Esophagus (tissue), 2 donors: ENCODE measurements at regions not wholly inside any gene's neighbourhood (a gene's known extent, or its start where the extent isn't known, plus 50 kb on each side); places are given as distances from the start of the nearest gene placed in this dataset.
"Not testable (repeated sequence)": the region's sequence is repeated elsewhere in the genome, so short reads cannot be mapped to it uniquely, and the experiment has no call there.

ENCODE experiments used
- H3K27ac ChIP-seq, 2 donors: one replicate each; pipeline ENCODE4 v1.5.1; 2013; ENCODE audit warnings: low read depth in 2 of 2, mild to moderate bottlenecking in 2 of 2, inconsistent platforms in 1 of 2, low read length in 1 of 2, moderate library complexity in 1 of 2
- H3K27me3 ChIP-seq, 2 donors: one replicate each; pipeline ENCODE4 v1.6.1; 2013; ENCODE audit warnings: low read length in 2 of 2, control low read depth in 1 of 2, mild to moderate bottlenecking in 1 of 2; ENCODE audit not compliant: insufficient read depth in 2 of 2, control insufficient read depth in 1 of 2
- H3K36me3 ChIP-seq, 2 donors: one replicate each; pipeline ENCODE4 v1.6.1; 2013; ENCODE audit warnings: low read length in 1 of 2; ENCODE audit not compliant: control insufficient read depth in 2 of 2, insufficient read depth in 2 of 2
- H3K4me1 ChIP-seq, 2 donors: one replicate each; pipeline ENCODE4 v1.6.1; 2013; ENCODE audit warnings: low read length in 1 of 2; ENCODE audit not compliant: control insufficient read depth in 2 of 2, insufficient read depth in 2 of 2
- H3K4me3 ChIP-seq, 2 donors: one replicate each; pipeline ENCODE4 v1.5.1; 2013; ENCODE audit warnings: low read length in 2 of 2, mild to moderate bottlenecking in 2 of 2, low read depth in 1 of 2, moderate library complexity in 1 of 2
- H3K9me3 ChIP-seq, 2 donors: one replicate each; pipeline ENCODE4 v1.6.1; 2013; ENCODE audit warnings: mild to moderate bottlenecking in 2 of 2, low read depth in 1 of 2, low read length in 1 of 2, moderate library complexity in 1 of 2; ENCODE audit not compliant: control insufficient read depth in 2 of 2, insufficient read depth in 1 of 2
- WGBS, 2 donors: extraction: QIAGEN DNeasy Blood & Tissue Kit; methylation state at CpG; one replicate each; pipeline ENCODE4 v1.1.7; 2013; 5-methylcytosine and 5-hydroxymethylcytosine counted together
- donor health status: healthy with polysubstance abuse.
- donor health status: Bipolar disorder and iron deficiency.

DNA sequence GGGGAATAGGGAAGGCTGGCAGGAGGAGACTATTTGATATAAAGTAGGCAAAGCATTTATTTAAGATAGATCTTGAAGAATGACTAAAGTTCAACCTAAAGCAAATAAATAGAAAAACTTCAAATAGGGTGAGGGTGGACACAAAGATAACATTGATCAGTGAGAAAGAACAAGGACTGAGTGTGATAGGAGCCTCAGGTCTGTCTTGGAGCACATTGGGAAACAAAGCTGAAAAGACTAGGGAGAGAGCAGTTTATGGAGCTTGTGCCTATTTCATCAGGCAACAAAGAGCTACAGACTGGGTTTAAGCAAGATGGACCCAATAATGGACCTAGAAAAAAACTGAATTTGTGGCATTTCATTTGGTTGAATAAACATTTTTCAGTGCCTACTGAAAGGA, 425.6 kb downstream of the SMARCA1 start:
- Histone ChIP-seq H3K9me3 (no peaks in the 10 kb centered on the region), H3K36me3 (no peaks in the 10 kb centered on the region), H3K4me3 (no peak overlapping the region), H3K27me3 (no peaks in the 10 kb centered on the region), H3K27ac (no peak overlapping the region), H3K4me1 (no peaks in the 10 kb centered on the region)

GRCh38 chrX:129093706-129094105, 429.6 kb downstream of the SMARCA1 start:
- Histone ChIP-seq H3K27ac (no peak overlapping the region), H3K27me3 (no peaks in the 10 kb centered on the region), H3K4me1 (no peaks in the 10 kb centered on the region), H3K4me3 (no peak overlapping the region), H3K36me3 (no peaks in the 10 kb centered on the region), H3K9me3 (no peaks in the 10 kb centered on the region)
- WGBS, 2 donors, result 64 to 75% methylated on average over 2 of the region's 2 CpGs

DNA sequence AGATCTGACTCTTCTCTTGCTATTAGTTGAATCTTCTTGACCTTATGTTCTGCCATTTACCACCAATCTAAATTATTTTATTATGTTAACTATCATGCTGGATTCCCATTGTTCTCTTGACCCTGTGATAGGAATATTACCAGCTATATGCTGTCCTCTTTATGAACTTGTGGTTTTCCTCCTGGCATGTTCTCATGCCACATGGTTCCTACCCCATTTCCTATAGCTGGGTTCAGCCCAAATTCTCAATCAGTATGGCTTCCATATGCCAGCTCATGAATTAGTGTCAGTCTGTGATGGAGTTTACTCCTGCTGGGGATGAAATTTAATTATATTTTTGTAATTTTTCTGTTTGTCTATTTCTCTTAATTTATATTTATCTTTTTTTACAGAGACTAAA, 430.5 kb downstream of the SMARCA1 start:
- Histone ChIP-seq H3K9me3 (no peaks in the 10 kb centered on the region), H3K27ac (no peak overlapping the region), H3K27me3 (no peaks in the 10 kb centered on the region), H3K4me1 (no peaks in the 10 kb centered on the region), H3K4me3 (no peak overlapping the region), H3K36me3 (no peaks in the 10 kb centered on the region)

DNA sequence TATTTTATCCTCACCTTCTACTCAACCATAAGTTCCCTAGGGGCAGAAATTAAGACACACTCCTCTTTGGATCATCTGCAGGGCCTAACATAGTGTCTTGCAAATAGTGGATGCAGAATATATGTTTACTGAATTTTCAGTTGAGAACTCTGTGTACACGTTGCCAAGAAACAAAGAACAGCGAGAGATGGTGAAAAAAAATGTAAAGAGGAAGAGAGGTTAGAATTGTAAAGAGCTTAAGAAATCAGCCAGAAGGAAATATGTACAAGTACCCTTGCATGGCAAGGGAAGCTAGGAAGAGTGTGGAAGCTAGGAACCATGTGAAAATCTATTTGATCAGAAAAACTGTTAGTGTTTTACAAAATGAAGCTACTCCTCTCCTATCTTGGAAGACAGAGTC, 431.0 kb downstream of the SMARCA1 start:
- 39 to 40% methylated on average over 2 of the region's 2 CpGs for WGBS, 2 donors

DNA sequence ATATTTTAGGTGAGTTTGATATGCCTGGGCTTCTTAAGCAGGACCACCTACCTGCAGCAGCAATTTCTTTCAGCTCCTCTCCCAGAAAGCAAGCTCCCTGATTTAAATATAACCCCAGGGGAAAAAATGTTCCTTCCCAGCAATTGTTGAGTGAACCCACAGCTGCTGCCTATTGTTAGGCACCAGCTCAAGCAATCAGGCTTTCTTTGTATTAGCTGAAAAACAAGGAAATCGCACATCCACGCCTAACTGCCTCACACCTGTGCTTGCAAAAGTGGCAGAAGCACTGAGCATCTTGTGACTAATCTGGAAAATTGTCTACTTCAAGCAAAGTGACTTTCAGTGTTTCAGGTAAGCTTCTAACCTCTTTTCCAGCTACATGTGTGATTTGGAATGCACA, 432.2 kb downstream of the SMARCA1 start:
- no peak overlapping the region for H3K4me3 ChIP-seq

More for the DNA sequence above, 431.0 kb downstream of the SMARCA1 start:
- no peak overlapping the region for H3K4me3 ChIP-seq
- H3K27ac ChIP-seq, result no peak overlapping the region
- no peaks in the 10 kb centered on the region for H3K36me3 ChIP-seq
- H3K4me1 ChIP-seq, result no peaks in the 10 kb centered on the region
- H3K27me3 ChIP-seq, result no peaks in the 10 kb centered on the region
- no peaks in the 10 kb centered on the region for H3K9me3 ChIP-seq

GRCh38 chrX:129086802-129087201, 436.5 kb downstream of the SMARCA1 start:
- H3K27ac ChIP-seq, result no peak overlapping the region
- no peaks in the 10 kb centered on the region for H3K27me3 ChIP-seq
- H3K4me3 ChIP-seq, result no peak overlapping the region
- peaks cover 0 to 3% of the 10 kb centered on the region in 2 donors for H3K9me3 ChIP-seq
- H3K36me3 ChIP-seq, result no peaks in the 10 kb centered on the region
- no peaks in the 10 kb centered on the region for H3K4me1 ChIP-seq
- WGBS, 2 donors, result 90 to 91% methylated on average over 7 of the region's 7 CpGs

More for the DNA sequence above, 432.2 kb downstream of the SMARCA1 start:
- H3K9me3 ChIP-seq, result peaks cover 0 to 3% of the 10 kb centered on the region in 2 donors
- no peaks in the 10 kb centered on the region for H3K27me3 ChIP-seq
- no peaks in the 10 kb centered on the region for H3K36me3 ChIP-seq
- H3K27ac ChIP-seq, result no peak overlapping the region
- WGBS, 2 donors, result 5 to 36% methylated on average over 2 of the region's 2 CpGs
- no peaks in the 10 kb centered on the region for H3K4me1 ChIP-seq

DNA sequence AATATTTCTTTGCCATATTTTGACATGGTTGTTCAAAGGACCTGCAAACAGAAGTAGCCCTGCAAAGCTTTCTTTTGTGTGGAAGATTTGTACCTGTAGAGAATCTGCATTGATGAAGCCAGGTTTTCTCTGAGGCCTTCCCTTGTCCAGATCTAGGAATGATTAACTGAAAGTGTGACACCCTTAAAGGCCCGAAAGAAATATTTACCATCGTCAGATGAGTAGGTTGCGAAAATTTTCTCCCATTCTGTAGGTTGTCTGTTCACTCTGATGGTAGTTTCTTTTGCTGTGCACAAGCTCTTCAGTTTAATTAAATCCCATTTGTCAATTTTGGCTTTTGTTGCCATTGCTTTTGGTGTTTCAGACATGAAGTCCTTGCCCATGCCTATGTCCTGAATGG, 439.0 kb downstream of the SMARCA1 start:
- 91% methylated on average over 3 of the region's 3 CpGs for WGBS, 2 donors
- H3K36me3 ChIP-seq, H3K9me3 ChIP-seq, H3K27me3 ChIP-seq, H3K4me1 ChIP-seq, H3K27ac ChIP-seq, H3K4me3 ChIP-seq: not testable (repeated sequence)

- H3K36me3 ChIP-seq, result no peaks in the 10 kb centered on the region
- 31 to 39% methylated on average over 3 of the region's 3 CpGs for WGBS, 2 donors
- H3K4me1 ChIP-seq, result no peaks in the 10 kb centered on the region
These were observed 445.7 kb downstream of the SMARCA1 start for GRCh38 chrX:129077424-129078170.

GRCh38 chrX:129071390-129071789, 451.9 kb downstream of the SMARCA1 start:
- Histone ChIP-seq H3K27ac (no peak overlapping the region), H3K4me1 (no peaks in the 10 kb centered on the region), H3K27me3 (no peaks in the 10 kb centered on the region), H3K9me3 (no peaks in the 10 kb centered on the region), H3K4me3 (no peak overlapping the region), H3K36me3 (no peaks in the 10 kb centered on the region)
- WGBS, 2 donors, result 11 to 31% methylated on average over 2 of the region's 2 CpGs

More at GRCh38 chrX:129077424-129078170, 445.7 kb downstream of the SMARCA1 start:
- Histone ChIP-seq H3K27me3 (no peaks in the 10 kb centered on the region), H3K9me3 (no peaks in the 10 kb centered on the region), H3K27ac (no peak overlapping the region), H3K4me3 (no peak overlapping the region)

GRCh38 chrX:129065895-129066294, 457.4 kb downstream of the SMARCA1 start:
- Histone ChIP-seq H3K36me3 (no peaks in the 10 kb centered on the region), H3K4me1 (no peaks in the 10 kb centered on the region), H3K27me3 (no peaks in the 10 kb centered on the region), H3K4me3 (no peak overlapping the region), H3K9me3 (no peaks in the 10 kb centered on the region), H3K27ac (no peak overlapping the region)
- WGBS, 2 donors, result 95 to 97% methylated on average over 1 of the region's 1 CpG
